HG03460 (cell line): ENCODE measurements at regions not wholly inside any gene's neighbourhood (a gene's known extent, or its start where the extent isn't known, plus 50 kb on each side); places are given as distances from the start of the nearest gene placed in this dataset.

Source experiments
- ATAC-seq: cut with Tn5 transposase; IDR thresholded peaks from one replicate; pipeline ENCODE4 v1.9.1; 2021; ENCODE audit not compliant: unreplicated experiment

DNA sequence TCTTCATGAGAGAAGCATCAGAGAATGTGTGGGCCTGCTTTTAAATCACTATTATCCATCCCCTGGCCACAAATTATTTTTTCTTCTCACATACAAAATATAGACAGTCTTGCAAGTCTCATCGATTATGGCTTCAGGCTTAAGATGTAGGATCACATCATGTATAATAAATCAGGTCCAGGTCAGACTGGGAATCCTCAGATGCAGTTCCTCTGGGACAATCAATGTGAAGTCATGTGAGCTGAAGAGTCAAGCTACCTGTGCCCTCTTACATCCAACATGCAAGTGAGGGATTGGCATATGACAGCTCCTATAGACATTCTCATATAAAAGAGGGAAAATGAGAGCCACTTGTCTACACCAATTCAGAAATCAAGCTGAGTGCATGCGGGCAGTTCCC lies 631.8 kb downstream of the PTPRU start:
- ATAC-seq, result no peak

DNA sequence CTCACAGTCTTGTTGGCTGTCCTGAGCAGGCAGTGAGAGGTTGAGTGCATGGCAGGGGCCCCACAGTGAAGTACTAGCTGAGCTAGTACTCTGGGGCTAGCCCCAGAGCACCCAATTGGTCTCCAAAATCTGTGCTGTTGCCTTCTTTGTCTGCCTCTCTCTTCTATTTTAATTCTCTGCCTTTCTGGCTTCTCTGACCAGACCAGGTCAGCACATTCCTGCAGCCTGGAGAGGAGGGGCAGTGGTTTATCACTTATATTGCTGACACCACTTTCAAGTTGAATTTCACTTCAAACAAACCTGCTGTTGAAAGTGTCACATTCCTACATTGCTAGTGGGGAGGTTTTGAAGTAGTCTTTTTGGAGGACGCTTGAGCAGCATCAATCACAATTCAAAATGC lies 628.7 kb downstream of the PTPRU start:
- no peak for ATAC-seq

DNA sequence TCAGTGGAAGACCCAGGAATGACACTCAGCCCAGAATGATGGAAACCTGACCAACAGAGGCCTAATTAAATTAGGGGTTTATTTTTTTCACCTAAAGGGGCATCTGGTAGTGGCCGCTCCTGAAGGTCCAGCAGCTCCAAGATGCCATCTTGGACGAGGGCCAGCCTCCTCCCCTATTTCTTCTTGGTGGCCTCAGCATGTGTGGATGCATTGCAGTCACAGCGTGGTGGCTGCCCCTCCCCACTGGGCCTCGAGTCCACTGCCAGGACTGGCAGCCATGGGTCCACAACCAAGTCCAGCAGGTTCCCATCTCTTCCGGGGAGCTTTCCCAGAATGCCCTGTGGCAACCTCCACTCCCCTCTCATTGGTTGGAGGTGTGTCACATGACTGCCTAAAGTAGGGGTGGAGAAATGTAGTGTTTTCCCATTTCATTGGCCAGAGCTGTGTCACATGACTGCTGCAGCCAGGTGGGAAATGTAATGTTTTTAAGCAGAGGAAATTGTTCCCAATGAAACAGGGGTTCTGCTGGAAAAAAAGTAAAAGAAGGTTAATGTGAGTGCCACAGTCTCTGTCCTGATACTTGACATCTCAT lies 628.2 kb downstream of the PTPRU start:
- no peak for ATAC-seq

DNA sequence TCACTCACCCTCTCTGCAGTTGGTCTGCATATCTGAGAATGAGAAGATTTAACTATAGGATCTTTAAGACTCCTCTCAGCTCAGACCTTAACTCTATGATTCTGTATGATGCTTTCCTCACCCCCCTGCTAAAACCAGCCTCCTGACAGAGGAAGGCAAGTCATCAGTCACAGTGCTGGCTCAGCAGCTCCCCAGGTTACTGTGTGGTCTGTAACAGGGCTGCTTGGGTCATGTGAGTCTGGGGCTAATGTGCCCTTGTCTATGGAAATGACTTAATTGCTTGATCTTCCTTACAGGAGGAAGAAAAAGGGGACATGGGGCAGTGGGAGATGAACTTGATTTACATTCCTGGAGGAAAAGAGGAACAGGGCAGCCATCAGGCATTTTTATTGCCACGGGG lies 625.6 kb downstream of the PTPRU start:
- ATAC-seq, result no peak

DNA sequence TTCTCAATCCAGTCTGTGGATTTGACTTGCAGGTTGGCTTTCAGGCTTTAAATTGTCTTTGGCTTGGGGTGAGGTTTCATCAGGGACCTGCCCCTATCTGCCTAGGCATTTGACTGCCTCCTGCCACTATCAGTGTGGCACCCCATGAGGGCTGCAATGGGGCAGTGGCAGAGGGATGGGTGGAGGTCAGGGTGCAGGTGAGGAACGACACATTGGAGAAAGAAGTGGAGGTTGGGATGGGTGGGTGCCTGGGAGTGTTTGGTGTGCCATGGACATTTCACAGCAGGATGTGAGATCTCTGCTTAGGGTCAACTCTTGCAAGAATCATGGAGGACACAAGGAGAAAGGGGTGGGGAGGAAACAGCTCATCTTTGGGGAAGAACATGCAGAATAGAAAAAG lies 625.1 kb downstream of the PTPRU start:
- no peak for ATAC-seq

DNA sequence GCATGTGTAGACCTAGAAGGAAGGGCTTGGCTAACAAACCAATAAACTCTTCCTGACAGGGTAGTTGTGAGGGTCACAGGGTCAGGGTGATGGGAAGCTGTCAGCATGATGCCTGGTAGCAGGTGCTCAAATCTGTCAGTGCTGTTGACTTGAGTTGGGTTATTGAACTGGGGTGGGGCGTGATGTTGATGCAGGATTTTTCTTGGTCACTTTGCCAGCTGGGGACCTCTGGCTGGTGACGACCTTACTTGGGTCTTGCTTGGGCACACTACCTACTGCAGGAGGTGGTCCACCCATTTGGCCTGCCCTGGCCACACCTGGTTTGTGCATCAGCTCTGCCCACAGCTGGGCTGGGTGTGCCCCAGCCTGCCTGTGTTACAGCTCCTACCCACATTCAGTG lies 624.4 kb downstream of the PTPRU start:
- no peak for ATAC-seq

DNA sequence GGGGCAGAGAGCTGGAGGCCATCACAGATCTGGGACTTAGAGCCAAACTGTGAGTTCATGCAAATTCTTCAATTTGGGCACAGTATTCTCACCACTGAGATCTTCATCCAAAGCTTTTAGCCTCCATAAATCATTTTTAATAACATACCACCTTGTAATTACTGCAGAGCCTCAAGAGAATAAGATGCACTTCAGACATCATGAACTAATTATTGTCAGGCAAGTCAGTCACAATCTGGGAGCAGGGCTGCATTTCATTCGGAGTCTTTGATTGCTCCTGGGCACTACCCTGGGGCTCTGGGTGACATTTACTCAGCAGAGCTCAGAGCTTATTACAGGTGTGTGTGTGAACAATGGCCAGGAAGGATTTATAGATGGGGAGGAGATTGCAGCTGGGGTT lies 623.7 kb downstream of the PTPRU start:
- ATAC-seq, result no peak

DNA sequence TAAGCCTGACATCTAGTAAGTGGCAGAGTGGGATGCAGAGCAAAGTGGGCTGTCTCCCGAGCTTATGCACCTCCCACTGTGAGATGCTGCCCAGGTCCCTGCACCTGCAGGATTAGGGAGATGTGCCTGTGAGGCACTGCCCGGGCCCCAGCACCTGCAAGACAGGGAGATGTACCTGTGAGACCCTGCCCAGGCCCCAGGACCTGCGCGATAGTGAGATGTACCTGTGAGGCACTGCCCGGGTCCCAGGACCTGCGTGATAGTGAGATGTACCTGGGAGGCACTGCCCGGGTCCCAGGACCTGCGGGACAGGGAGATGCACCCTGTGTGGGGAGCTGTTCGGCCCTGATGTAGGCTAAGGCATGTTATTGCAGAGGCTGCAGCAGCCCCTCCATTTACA lies 622.8 kb downstream of the PTPRU start:
- ATAC-seq, result no peak

DNA sequence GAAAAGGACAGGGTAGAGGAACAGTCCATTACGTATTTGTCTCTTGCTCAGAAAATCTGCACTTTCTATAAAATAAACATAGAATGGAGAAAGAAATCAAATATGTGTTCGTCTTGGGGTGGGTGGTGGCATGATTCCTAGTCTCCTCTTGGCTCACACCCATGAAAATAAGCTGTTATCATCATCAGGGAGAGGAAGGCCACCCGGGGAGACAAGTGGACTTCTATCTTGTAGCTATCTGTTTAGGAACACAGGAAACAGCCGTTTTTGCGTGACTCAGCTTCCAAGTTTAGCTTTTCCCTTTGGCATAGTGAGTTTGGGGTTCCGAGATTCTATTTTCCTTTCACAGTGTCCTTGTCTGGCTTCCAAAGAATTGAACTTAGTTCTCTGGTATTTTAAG lies 622.3 kb downstream of the PTPRU start:
- no peak for ATAC-seq

DNA sequence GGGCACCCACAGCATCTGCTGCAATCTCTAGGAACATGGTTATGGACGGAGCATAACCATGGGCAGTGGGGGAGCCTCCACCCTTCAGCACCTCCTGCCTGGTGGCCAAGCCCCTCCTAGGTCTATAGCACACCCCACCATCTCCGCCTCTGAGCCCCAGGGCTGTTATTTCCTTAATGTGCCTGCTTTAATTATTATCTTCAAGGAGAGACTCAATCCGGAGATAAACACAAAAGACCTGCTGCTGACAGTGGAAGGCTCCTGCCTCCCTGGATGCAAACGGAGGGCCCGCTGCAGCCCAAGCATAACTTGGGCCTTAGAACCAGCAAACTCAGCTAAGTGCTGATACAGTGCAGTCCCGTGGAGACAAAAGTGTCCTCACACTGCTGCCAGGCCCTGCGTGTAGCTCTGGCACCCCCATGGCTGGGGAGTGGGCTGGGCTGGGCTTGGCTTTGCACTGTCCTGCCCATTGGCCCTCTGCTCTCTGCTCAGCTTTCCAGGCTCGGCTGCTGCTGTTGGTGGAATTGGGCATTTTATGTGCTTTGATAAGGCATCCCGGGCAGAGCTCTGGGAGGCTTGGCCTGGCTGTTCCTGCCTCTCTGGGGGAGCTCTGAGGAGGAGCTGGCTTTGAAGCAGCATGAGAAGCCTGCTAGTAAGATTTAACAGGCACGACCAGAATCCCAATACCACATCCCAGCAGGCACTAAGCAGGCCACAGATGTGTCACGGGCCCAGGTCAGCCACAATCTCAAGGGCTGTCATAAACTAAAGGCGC lies 620.2 kb downstream of the PTPRU start:
- no peak for ATAC-seq

DNA sequence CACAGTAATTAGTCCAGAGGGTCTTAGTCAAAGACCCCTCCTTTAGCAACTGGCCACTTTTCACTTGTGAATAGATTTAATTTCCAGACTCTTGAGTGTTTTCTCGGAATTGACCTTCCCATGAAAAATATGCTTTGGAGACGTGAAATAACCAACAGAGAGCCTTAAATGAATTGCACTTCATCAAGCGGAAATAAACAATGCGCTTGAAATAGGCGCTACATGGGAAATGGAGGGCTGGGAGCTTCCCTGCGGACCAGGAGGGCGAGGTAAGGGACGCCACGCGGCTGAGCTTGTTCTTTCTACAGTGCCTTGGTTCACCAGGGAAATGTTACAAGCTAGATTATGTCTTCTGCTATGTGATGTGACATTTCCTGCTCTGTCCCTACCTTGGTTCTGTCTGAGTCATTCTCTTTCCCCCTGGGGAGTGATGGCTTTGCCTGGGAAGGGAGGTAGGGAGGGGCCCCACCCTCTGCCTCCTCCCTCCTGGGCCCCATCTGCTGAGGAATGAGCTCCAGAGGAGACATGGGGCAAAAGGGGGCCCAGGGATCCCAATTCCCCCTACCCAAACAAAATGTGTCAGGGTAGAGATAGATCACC lies 619.3 kb downstream of the PTPRU start:
- no peak for ATAC-seq

DNA sequence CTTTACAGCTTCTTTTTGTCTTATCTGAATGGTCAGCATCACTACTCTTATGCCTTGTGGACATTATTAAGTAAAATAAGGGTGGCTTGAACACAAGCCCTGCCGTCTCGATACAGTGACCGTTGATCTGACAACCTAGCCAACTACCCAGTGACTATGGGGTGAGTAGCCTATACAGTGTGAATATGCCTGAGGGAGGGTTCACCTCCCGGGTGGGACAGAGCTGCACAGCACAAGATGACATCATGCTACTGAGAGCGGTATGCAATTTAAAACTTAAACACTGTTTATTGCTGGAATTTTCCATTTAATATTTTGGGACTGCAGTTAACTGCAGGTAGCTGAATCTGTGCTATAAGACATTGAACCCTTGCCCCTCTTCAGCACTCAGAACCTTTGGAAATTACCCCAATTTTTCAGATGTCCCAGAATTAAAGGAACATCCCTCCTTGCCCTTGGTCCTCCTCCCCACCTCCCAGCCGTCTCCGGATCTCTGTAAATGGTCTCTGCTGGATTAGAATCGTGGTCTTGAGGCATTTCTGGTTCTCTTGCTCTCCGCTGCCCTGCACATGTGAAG lies 618.5 kb downstream of the PTPRU start:
- no peak for ATAC-seq

DNA sequence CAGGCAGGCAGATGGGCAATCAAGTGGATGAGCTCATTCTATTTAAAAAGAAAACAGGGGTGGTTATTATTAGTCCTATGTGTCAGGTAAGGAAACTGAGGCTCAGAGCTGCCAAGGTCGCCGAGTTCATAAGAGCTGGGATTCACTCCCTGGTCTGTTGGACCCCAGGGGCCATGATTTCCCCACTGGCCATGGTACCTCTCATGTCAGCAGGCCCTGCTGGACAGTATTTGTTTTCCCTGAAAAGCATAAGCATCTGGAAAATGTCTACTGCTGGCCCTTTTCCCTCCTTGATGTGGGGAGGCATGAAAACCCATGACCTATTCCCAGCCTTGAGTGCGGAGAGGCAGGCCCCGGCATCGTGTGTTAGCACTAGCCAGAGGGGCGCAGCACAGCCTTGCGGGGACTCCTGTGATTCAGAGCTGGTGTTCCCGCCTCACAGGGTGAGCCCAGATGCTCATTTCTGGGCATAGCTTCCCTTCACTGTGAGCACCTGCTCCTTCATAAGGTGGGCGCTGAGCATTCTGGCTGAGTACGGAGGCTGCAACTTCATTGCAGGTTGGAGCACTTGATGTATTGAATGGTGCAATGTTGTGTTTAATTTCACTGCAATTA lies 617.5 kb downstream of the PTPRU start:
- no peak for ATAC-seq

DNA sequence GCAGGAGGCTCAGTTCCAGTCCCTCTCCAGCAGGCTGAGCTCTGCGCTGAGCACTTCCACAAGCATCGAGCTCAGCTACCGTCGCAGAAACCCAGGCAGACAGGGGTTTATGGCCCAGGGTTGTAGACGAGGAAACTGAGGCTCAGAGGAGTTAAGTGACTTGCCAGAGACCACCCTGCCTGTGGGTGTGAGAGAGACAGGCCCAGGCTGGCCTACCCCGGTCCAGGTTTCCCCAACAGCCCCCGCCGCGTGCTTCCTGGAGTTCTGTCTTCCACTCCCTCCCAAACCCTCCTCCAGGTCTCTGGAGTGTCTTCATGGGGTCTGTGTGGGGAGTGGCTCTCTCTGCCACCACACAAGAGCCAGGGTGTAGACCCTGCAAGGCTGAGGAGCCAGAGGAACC lies 615.9 kb downstream of the PTPRU start:
- ATAC-seq, result no peak

DNA sequence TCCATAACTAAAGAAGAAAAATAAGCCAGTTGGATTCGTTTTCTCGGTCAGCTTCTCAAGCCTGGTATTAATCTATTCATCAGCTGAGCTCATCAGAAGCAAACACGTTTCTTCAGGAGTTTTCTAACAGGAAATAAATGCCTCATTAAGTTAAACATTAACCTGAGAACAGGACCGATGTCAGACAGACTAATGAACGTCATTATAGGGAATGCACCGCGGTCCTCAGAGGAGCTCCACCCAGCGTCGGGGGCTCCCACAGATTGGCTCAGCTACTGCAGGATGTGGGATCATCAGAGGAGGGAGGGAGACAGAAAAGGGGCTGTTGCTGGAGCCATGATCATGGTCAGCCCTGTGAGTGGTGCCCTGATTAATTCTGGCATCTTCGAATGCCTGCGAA lies 615.4 kb downstream of the PTPRU start:
- ATAC-seq, result no peak

DNA sequence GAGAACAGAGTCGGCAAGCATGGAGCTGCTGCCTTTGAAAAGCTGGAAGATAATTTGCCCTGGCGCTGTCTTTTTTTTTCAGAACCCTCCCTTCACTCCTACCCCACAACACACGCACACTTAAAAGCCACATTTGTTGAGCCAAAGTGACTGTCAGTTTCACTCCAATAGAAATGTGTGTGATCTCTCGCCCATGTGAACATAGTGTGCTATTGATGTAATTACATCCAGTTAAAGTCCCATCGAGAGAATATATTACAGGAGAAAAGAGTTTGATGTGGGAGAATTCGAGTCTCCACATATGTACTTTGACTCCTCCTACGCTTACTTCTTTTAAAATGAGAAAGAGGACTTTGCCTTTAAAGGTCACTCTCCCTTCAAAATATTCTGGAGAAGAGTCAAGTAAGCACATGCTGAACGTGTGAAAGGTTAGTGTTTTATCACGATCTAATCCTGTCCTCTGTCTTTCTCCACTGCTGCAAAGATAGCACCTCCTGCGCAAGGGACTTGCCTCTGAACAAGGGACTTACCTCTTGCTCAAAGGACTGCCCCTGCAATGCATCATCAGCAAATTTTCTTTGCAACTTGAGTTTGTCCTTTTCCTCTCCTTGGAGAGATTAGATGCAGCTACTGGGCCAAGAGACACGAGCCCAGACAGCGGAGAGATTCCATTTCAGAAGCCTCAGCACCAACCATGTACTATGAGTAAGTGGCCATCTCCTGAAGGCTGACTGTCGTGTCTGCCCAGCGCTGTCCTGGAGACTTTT lies 613.9 kb downstream of the PTPRU start:
- no peak for ATAC-seq

DNA sequence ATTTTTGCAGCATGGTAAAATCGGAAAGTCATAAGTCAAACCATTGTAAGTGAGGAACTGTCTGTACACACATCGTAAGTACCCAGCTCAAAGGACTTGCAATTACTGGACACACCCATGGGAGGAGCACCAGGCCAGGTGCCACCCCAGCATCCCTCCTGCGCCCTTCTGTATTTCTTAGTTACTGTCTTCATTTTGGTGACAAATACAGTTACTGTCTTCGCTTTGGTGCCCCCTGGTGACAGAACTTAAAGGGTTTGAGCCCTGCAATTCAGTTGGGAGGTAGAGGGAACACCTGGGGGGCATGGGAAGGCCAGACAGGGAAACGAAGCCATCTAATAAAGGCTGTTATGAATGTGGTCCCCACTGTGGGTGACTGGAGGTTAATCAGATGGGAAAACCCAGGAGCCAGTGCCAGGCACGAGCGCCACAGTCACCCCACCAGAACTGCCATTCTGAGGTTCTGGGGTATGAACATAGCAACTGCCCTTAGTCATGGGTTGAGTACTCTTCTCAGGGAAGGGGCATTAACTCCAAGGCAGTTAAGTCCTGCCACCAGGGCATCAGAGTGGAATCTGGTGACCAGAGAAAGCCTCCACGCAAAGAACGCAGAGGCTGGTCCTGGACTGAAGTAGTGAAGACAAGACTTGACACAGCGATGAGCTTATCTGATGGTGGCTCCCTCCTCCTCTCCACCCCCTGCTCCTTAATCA lies 612.9 kb downstream of the PTPRU start:
- no peak for ATAC-seq

DNA sequence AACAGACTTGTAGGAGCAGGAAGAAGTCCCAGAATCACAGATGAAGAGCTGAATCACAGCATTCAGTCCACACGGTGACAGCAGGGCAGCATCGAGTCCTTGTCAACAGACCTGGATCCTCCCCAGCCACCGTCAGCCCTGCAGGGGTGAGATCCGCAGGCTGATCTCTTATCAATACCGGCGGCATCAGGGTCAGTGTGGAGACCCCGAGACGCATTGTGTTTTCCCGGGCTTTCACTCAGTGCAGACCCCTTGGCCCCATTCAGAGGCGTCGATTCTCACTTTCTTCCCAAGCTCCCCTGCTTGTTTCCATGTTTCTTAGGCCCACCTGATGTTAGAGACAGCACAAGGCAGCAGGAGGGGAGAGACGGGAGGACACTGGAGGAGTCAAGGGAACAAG lies 609.6 kb downstream of the PTPRU start:
- ATAC-seq, result no peak

DNA sequence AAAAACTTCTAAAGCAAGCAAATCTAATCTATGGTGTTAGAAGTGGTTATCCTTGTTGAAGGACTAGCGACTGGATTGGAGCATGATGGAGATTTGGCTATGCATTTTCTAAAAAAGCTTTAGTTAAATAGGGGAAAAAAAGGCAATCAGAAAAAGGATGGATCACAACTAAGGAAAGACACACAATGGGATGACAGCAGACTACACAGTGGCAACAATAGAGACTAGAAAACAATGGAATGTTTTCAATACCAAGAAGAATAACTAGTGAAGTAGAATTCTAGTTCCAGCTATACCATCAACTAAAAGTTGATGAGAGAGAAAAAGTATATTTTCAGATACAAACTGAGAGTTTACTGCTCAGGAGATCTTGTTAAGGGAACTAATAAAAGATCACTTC lies 605.8 kb downstream of the PTPRU start:
- no peak for ATAC-seq

DNA sequence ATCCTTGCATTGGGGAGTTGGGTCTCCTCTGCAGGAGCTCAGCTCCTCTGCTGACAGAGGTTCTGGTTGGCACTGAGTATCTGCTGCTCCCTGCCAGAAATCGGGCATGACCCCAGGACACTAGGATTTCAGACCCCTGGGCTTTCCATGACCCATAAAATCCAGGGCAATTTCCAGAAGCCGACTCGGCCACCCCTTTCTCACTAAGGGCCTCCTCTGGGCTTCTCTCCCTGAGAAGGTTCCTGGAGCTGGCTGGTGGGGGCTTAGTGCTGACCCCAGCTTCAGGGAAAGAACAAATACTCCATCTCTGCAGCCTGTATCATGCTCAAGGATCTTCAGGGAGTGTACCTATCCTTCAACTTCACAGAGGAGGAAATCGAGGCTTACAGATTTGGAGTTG lies 603.4 kb downstream of the PTPRU start:
- no peak for ATAC-seq
